GM19328 (cell line): ENCODE measurements at regions not wholly inside any gene's neighbourhood (a gene's known extent, or its start where the extent isn't known, plus 50 kb on each side); places are given as distances from the start of the nearest gene placed in this dataset.
"Not testable (repeated sequence)": the region's sequence is repeated elsewhere in the genome, so short reads cannot be mapped to it uniquely, and the experiment has no call there.

Source experiments
- ATAC-seq: cut with Tn5 transposase; IDR thresholded peaks from one replicate; pipeline ENCODE4 v1.9.1; 2021; ENCODE audit warnings: mild to moderate bottlenecking, moderate library complexity; ENCODE audit not compliant: unreplicated experiment

DNA sequence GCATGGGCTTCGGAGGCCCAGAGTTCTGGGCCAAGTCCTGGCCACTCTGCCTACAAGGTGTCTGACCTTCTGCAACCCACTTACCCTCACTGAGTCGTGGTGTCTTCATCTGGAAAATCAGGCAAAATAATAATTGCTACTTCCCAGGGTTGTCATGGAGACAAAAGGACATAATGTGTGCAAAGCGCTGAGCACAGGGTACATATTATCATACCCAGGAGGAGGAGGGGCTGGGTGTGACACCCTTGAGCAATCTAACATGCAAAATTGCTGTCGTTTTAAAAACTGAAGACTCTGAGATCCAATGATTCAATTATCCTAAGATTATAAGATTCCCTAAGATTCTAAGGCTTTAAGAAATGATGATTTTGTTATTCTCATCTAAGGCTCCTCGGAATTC lies 459.5 kb downstream of the PTPRU start:
- no peak for ATAC-seq

DNA sequence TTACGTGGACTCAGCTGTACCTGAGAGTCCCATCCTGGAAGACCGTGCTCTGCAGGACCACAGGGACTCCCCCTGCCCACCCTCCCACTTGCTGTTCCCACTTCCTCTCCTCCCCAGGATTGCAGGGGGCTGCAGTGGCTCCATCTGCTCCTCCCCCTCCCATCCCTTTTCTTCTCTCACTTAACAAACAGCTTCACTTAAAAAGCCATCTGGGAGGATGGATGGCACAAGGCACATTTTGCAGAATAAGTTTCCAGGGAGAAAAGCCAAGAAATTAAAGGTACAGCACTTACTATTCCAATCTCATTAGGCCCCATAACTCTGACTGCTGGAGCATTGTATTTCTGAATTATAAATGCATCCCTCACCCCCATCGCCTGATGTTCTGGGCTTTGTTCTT lies 458.7 kb downstream of the PTPRU start:
- ATAC-seq: no peak

DNA sequence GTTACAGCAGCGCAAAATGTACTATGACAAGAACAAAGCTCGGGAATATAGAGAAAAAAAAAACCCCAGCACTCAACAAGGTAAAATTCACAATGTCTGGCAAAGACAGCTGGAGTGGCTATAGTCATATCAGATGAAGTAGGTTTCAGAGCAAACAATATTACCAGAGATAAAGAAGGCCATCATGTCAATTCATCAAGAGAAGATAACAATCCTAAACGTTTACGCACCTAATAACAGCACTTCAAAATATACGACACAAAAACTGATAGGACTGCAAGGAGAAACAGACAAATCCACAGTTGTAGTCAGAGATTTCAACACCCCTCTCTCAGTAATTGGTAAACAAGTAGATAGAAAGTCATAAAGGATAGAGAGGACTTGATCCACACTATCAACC lies 455.2 kb downstream of the PTPRU start:
- ATAC-seq: no peak

DNA sequence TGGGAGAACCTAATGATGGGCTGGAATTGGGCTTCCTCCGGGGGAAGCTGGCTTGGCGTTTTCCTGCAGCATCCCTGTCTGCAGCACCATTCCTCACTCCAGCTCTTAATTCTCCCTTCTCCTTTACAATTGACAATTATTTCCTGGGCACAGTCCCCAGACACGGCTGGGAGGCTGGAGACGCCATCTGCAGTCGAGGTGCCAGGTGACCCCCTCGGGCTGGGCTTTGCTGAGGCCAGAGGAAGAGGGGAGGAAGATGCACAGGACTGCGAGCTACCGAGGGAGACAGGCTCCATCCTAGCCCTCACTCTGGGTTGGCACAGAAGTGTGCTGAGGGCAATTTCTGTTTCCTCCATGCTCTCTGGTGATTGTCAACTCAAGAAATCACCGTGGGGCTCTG lies 453.8 kb downstream of the PTPRU start:
- ATAC-seq: no peak

DNA sequence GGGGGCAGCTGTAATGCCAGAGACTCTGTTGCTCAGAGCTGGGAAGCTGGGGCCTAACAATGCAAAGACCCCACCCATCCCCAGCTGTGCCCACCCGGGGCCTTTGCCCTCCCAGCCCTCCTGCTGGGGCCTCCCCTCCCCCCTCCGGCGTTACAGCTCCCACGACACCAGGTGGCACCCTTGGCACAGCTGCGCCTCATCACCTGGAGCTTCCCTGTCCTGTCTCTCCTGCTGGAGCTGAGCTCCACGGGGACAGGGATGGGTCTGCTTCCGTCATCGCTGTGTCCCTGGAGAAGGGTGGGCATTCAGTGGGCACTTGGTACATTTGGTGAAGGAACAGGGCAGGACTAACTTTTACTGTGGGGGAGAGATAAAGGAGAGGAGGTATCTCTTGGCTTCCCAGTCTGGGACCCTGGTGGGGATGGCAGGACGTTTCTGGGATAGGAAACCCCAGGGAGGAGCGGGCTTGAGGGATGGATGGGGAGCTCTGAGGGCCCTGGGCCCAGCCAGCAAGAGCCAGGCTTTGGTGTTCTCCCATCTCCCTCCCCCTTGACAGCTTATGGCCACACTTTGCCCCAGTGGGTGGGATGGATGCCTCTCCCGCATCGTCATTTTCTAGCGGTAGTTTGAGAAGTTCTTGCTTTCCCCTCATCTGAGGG lies 453.2 kb downstream of the PTPRU start:
- no peak for ATAC-seq

DNA sequence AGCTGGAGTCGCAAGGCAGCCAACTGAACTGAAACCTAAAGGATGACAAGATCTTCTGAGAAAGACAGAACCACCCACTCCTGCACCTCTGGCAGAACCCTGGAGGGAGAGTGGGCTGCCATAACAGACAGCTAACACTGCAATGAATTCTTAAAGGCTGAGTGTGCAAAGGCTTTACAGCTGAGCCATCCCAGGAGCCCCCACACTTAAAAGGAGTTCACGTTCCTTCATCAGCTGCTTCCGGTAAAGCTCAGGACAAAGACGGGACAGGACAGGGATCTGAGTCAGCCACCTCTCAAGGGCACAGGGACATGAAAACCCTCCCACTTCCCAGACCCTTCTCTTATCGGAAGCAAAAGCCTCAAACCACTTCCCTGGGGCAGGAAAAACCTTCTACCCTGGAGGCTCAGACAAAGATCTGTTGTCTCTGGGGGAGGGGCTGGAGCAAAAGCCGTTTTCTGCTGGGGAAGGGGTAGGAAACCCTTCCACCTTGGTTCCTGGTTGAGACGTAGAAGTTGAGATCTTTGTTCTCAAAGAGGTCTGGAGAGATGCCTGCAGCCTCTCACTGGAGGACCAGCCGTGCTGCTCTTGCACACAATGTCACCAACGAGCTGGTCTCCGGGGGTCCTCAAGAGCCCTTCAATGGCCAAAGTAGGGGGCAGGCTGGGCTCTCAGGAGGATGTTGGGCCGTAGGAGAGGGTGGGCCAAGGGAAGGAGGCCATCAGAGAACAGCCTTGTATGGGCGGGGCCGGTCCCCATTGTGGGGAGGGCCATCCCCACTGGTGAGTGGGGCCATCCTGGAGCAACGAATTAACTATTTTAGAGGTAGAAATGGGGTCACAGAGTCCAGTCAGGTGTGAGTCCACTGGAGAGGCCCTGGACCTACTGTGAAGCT lies 452.4 kb downstream of the PTPRU start:
- ATAC-seq: no peak

DNA sequence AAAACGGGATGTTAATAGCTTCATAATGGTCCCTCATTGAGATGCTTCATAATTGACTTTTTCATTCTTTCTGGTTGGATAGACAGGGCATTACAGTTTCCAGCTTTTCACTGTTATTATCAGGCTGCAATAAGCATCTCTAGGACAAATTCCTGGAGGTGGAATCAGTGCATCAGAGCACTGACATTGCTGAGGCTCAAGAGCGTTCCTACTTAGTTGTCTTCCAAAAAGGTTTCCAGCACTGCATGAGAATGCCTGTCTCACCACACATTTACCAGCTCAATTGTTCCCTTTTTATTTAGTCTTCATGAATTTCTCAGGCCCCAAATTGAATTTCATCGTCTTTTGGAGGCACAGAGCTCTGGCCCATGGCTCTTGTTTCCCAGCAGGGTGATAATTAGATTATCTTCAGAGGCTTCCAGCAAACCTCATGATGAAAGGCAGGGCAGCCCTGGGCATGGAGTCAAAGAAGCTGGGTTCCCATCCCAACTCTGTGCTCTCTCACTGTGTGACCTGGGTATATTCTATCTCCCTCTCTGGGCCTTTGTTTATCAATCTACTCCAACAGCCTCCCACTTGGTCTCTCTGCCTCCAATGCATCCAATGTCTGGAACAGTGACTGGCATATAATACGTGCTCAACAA lies 451.4 kb downstream of the PTPRU start:
- ATAC-seq: no peak

DNA sequence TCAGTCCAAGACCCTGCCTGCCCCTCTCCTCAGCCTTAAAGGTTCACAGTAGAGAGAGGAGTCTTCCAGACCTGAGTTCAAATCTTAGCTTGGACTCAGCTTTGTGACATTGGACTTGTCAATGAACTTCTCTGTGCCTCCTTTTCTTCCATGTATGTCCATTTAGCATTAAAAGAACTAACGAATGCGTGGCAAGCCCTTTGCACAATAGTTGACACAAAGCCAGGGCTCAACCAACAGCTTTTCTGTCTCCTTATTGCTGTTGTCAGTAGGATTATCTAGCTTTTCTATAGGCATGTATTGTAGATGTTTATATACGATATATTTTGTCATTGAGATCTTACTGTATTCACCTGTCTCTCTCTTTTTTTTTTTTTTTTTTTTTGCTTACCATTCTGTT lies 450.8 kb downstream of the PTPRU start:
- ATAC-seq: no peak

DNA sequence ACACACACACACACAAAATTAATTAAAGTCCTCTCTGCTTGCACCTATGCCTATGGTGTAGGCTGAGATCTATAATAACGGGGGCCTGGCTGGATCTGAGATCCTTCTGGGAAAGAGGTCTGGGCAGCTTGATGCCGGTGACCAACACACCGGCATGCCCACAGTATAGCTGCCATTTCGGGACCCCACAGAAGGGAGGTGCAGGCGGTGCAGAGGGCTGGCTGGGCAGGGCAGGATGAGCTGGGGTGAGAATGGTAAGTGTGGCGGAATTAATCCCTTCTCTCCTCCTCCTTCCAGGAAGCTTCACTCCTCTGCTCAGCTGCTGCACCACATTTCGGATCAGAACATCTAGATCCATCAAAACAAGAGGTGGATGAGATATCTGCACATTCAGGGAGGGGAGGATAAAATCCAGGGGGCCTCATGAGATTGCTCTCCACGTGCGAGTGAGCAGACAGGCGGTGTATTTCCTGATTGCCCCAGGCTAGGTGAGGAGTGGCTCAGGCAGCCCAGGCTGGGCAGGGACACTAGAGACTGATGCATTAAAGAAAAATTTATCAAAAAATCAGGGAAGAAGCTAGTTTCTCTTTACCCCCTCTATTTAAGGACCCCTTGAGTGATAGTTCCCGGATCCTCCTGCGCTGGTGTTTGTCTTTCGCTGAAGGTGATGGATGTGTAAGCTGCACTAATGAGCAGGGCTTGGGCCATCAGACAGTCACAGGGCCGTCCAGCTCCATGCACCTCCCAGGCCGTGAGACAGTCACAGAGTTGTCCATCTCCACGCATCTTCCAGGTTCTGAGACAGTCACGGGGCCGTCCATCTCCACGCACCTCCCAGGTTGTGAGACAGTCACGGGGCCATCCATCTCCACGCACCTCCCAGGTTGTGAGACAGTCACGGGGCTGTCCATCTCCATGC lies 449.9 kb downstream of the PTPRU start:
- ATAC-seq: no peak

DNA sequence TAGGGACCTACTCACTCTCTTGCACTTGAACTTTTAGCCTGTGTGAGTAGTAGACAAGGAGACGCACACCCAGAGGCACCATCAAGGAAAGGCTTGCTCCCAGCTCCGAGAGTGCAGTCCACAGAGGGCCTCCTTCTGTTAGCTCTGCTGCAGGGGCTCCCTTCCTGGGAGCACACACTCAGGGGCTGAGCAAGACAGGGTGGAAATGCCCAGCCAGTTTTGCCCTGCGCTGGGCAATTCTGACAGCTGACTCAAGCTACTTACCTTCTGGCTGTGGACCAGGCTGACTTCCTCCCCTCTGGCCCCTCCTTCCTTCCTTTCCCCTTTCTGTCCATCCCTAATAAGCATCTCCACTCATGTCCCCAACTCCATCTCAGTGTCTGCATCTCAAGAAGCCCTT lies 449.1 kb downstream of the PTPRU start:
- no peak for ATAC-seq

DNA sequence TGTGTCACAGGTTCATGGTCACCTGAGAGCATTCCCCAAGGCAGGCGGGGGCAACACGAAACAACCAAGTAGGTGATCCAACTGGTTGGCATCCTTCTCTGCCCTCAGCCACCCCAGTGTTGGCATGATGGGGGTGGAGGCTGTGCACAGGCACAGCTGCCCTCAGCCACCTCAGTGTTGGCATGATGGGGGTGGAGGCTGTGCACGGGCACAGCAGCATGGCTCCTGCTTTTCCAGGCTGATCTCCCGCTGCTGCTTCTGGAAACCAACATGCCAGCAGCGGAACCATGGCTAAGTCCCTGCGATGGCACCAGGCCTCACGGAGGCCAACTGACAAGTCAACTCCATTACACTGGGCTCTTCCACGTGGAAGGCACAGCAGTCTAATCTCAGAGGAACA lies 447.8 kb downstream of the PTPRU start:
- no peak for ATAC-seq

DNA sequence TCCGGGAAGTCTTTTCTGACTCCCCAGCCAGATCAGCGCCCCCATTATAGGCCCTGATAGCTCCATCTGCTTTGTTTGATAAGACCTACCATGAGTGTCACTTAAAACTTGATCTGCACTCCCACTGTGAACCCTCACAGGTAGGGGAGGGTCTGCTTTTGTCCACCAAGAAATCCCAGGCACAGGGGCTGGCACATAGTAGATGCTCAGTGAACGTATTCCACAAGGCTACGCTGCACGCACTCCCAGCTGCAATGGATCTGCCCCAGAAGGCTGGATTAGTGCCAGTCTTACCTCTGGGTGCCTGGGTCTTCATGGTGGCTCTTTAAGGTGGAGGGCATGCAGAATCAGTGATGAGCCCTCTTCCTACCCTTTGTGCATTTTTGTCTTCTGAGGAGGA lies 447.1 kb downstream of the PTPRU start:
- ATAC-seq: no peak

DNA sequence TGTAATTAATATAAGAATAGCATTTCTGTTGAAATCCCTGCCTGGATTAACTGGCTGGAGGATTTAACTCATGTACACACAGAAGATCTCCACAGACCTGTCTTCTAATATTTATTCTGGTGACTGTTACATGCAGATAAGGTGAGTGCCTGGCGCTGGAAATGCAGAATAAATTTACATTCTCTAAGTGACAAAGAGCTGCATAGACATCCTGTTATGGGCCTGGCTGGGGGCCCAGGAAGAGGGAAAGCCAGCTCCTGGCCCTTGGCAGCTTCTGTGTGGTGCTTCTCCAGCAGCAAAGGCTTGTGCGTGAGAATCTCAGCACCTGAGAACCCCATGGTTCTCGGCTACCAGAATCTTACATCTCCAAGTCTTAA lies 446.6 kb downstream of the PTPRU start:
- no peak for ATAC-seq

DNA sequence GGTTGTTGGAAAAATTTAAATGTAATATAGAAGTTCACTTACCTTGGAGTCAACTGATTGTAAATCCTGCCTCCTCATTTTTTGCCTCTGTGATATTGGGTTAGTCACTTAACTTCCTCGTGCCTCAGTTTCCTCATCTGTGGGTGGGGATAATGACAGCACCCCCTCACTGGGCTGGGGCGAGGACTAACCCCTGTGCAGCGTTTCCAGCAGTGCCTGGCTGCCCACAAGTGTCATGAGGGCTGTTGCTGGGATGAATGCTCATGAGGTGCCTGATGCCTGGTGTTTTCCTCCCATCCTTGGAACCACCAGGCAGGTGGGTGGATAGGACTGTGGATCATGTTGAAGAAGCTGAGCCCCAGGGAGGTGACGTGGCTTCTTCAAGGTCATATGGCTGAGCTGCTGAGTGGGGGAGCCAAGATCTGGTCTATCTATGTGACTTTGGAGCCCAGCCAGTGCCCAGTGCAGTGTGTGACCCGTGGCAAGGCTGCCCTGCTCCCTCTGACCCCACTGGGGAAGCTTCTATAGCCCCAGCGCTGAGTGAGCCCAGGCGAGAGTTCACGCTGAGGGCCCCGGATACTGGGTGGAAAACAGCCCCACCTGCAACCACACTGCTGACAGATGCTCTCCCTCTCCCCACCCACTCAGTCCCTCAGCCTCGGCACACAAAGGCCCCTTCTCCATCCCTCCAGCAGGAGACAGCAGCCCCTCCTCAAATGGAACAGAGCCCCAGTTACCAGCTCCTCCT lies 446.0 kb downstream of the PTPRU start:
- no peak for ATAC-seq

DNA sequence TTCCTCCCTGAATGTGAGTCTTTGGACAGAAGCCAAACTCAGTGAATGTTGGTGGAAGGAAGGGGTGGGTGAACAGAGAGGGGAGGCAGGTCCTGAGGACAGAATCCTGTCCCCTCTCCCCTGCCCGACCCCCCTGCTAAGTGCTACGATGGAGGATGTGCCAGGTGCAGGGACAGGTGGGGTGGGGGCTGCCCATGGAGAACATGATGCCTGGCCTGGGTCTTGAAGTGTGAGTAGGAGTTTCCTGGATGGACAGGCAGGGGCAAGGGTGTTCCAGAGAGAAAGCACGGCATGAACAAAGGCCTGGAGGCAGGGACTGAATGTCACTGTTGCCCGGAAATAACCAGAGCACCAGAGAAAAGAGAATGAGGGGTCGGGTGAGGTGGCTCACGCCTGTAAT lies 445.1 kb downstream of the PTPRU start:
- ATAC-seq: not testable (repeated sequence)

DNA sequence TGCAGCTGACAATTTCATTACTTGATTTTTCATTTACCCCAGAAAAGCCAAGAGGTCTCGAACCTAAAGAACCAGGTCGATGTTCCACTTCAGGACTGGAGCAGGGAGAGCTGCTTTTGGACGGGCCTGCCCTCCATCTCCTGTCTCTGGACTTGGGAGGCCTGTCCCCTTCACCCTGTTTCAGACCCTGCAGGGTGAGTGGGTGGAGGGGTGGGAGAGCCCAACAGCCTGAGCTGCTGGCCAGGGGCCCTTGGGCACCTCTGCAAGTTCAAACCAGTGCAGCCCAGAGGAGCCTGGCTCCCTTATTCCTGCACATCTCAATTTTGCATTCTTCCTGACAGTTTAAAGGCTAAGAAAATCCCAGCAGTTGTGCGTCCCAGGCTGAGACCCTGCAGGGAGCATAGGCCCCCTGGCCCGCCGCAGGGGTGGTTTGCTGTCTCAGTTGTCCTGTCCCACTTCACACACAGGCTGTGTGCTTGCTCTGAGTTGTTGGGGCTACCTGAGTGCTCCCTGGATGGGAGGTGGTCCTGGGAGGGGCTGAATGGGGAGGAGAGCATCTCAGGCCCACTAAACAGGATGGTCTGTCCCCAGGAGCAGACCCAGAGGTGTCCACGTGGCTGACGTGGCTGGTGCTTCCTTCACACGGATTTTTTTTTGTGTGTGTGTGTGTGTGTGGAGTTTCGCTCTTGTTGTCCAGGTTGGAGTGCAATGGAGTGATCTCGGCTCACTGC lies 443.7 kb downstream of the PTPRU start:
- no peak for ATAC-seq

DNA sequence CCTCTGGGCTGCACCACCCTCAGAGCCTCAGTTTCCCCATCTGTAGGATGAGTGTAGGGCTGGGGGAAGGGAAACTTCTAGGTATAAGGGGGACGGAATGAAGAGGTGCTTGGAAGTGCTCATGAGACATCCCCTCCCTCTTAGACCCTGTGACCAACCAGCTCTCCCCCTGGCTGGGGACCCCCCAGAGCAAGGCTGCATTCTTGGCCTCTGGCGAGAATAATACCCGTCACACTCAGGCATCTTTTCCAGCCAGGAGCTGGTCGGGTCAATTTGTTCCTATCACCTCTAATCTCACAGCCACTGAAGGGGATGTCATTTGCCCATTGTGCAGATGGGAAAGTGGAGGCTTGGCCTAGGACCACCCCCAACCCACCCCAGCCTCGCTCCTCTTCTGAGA lies 443.0 kb downstream of the PTPRU start:
- ATAC-seq: no peak

DNA sequence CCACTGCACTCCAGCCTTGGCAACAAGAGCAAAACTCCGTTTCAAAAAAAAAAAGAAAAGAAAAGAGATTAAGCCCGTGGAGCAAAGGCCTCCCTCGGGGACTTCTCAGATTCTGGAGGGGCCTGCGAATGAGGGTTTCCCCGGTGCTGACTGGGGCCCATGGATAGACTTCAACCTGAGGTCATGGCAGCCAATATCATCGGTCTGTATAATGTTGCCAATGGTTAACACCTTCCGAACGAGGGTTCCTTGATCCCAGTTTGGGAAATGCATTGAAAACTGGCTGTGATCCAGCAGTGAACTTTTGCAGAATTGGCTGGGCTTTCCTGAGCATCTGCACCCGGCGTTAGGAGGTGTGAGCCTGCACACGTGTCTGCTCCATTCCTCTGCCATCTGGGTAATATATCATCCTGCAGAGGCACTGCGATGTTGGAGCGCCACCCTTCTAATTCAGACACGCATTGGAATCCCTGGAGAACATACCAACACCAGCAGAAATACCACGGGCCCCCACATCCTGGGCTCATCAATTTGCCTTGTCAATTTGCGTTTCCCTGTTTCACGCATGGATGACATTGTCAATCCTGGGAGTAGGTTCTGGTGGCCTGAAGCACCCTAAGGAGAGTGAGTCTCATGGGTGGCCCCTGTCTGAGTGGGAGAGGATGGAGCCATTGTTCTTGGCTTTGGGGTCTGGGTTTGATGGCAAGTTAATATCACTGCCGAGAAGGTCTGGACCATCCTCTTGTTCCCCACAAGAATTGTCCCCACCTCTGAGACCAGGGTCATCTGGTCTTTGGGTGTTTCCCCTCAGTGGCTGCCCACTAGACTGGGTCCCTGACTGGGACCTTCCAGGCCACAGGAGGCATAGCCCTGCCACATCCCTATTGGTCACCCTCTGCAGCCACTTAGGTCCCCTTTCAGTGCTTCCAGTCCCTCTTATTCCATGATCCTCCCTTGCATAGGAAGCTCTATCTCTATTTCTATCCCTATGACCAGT lies 441.0 kb downstream of the PTPRU start:
- no peak for ATAC-seq
